ENCODE measurements at regions not wholly inside any gene's neighbourhood (a gene's known extent, or its start where the extent isn't known, plus 50 kb on each side); places are given as distances from the start of the nearest gene placed in this dataset.

DNA sequence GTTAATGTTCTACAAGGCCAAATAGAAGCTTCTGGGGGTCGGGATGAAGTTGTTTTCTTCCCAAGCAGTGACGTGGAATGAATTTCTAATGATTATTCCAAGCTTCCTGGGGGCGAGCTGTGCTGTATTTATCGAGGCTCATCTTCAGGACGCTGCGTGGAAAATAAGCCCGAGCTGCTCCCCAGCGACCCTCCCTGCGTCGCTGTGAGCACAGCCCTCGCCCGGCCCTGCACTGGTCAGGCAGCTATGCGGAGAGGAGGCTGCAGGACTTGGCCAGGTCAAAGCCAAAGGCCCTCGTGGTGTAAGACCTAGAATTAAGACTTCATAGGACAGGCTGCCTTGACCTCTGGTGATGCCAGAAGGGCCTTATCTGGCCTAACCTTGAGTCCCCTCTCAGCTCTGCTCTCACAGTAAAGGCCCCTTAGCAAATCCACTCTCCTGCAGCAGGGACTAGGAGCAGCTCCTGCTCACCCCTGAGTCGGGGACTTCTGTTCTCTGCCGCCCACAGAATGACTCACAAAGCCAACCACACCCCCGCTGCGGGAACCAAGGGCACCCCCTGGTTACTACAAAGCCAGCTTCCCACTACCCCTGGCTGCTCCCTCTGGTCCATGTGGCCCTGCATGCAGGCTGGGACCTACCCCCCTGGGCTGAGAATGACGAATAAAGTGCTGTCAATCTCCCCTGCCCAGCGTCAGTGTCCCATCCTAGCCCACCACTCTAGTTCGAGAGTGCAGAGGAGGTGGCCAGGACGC lies 501.6 kb downstream of the TCERG1L start:
- DNase-seq, result no peak

DNA sequence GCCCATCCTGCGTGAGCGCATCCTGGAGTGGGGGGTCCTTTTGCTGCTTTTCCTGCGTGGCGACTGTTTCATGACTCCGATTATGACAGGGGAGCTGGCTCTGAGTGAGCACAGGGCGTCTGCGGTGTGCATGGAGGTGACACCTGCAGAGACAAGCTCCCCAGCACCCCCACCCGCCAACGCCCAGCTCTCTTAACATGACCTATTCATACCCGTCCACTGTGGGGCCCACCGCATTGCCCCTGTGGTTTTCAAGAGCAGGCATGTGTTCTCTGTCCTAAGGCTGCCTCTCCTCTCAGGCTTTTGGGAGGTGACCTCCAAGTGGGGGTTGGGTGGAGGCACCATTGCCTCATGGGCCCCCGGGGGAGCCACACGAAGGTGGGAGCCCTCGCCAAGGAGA lies 500.7 kb downstream of the TCERG1L start:
- DNase-seq, result no peak

DNA sequence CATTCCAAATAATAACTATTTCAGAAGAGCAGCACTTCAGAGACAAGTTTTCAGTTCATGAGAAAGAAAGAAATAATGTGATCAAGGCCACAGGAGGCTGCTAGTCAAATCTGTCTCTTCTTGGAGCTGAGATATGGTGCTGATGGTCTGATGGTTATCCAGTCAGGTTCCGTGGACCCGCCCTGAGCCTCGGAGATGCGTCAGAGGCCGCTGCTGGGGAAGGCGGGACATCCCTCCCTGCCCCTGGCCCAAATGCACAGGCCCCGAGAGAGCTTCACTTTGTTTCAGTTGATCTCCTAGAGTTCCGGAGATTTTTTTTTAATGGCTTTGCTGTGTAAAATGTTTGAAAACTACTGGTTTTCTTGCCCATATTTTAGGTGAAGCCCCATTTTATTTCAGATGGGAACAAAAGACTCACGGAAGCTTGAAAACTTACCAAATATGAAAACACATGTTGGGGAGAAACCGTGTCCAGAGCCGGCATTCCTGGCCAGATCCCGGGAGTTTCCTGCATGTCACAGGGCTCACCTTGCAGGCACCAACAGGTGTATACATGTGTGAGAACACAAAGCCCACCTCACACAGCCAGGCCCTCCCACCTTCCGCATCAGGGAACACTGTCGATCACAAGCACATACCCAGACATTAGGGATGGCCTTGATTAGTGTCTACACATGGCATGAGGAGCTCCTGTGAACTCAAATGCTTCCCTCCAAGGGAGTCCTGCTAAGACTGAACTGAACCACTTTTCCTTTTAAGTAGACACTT lies 499.0 kb downstream of the TCERG1L start:
- DNase-seq, result no peak

DNA sequence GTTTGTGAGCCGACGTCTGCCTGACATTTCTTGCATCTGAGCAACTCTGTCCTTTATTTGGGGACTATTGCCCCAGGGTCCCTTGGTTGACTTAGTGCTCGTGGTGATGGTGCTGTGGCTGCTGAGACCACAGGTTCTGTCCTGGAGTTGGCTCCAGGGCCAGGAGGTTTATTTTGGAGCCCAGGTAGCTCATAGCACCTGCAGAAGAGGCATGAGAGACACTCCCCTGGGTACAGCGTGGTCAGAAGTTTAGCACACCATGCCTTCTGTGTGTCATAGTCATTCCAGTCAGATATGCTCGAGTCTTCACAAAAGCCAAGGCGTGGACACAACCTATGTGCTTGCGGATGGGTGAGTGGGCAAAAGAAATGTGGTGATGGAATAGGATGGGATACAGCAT lies 496.9 kb downstream of the TCERG1L start:
- DNase-seq, result no peak

DNA sequence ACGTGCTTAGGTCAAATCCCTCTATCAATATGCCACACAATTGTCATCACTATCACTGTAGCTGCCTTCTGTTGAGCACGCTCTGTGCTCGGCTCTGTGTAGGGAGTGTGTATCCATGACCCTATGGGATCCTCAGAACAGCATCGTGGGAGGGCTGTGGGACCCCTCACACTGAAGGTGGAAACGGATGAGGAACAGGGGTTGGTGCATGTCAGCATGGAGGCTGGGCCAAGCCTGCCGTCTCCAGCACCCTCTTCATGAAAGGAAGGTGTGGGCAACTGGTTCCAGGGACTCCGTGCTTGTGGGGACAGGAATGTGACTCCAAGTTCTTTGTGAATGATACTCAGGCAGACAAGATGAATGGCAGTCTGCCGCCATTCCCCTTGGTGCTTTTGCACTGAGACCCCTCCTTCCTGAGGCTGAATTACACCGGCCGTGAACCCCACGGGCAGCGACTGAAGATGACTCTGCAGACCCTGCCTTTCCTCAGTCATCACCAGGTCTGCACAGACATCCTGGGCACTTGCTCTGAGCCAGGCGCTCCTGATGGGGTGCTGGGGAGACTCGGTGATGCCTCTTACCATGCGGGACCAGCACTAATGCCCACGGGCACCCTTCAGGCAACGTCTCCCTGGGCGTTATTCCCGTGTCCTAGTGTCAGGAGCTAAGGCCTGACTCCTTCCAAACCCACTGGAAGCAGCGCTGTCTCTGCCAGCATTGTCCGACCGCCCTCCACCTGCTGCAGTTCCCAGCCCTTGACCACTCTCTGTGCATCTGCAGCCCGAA lies 495.2 kb downstream of the TCERG1L start:
- no peak for DNase-seq

DNA sequence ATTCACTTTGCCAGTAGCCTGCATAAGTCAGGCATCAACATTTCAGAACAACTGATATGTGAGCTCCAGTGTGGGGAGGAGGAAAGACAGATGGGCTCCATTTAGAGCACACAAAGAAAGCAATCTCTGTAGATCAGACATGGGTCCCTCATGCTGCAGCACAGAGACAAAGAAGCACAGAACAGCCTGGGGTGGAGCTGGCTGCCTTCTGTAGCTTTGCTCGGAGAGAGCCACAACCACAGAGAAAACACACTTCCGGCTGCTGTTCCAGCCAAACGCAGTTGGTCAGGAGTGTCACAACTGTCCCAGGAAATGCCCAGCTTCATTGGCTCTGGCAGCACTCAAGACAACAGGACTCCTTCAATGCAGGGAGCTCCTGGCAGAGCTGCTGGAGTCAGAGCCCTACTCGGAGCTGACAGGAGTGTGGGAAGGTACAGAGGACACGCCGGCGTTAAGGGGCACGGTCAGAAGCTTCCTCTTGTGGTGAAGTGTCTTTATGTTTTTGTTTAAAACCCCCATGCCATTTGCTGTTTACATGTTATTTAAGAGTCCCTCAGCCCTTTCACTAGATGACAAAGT lies 494.4 kb downstream of the TCERG1L start:
- no peak for DNase-seq

DNA sequence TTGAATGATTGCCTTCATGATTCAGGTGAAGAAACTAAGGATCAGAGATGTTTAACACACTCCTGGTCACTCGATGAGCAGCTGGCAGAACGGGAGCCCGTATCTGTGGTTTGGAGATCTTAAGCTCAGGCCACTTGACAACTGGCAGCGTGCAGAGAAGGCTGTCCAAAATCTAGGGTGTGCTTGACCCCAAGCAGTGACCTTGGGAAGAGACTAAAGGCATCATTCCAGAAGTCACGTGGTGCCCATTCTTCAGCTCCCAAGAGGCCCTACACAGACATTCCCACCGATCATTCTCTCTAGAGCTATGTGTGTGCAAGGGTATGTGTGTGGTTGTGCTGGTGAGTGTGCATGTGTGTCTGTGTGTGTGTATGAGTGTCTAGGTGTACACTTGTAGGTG lies 493.8 kb downstream of the TCERG1L start:
- no peak for DNase-seq

DNA sequence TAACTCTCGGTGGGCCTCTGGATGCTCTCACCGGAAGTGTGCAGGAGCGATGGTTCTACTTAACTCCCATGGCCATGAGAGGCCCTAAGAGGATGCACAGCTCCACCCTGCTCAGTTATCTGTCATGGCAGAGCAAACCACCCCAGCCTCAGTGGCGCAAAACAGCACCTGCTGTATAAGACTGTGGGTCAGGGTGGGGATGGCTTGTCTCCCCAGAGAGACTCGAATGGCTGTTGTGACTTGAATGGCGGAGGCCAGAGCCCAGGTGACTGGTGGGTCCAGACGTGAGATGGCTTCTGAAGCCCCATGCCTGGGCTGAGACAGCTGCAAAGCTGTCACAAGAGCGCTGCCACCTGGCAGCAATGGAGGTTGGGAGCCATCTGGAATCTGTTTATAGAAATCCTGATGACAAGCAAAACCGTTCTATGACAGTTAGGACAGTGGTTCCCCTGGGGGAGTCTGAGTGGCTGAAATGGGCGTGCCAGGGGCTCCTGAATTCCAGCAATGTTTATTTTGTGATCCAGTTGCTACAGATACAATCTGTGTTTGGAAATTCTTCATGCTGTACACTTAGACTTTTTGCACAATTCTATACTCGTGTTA lies 490.5 kb downstream of the TCERG1L start:
- peak in 1 of 2 experiments; percentile 7 for DNase-seq

DNA sequence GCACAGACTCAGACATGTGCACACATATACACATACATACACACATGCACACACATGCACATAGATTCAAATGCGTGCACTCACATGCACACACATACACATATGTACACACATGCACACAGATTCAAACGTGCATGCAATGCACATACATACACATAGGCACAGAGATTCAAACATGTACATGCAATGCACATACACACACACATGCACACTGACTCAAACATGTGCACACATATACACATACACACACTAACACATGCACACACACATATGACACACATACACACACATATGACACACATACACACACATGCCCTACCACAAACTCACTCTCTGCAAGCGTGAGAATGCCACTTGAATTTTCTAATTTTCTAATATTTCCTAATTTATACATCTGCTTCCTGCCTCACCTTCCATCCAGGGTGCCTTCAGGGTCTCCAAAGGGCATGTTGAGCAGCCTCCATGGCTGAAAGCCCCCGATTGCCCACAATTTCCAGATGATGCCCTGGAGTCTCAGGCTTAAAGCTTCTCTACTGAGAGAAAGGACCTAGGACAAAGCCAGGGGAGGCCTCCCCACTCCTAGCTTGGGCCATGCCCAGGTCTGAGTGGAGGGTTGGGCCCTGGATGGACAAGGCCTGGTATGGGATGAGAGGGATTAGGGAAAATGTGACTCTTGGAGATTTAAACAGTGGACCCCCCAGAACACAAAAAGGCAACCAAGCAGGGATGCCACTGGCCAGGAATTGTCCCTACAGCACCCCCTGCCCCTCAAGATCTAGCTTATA lies 487.1 kb downstream of the TCERG1L start:
- DNase-seq, result no peak

DNA sequence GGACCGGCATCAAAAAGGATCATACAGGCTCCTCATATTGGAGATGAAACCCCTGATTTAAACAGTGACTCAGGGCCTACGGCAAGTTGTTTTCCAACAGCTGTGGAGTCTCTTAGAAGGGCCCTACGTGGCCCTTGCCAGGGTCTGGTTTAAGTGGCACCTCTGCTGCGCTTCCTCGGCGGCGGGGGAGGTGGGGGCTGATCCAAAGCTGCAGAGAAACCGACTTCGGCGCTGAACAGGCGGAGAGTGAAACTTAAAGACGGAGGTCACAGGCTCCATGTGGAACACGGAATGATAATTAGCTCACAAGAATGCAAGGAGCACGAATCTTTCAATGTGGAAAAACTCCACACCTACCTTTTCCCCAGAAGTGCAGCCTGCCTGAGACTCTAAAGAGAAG lies 477.9 kb downstream of the TCERG1L start:
- no peak for DNase-seq

DNA sequence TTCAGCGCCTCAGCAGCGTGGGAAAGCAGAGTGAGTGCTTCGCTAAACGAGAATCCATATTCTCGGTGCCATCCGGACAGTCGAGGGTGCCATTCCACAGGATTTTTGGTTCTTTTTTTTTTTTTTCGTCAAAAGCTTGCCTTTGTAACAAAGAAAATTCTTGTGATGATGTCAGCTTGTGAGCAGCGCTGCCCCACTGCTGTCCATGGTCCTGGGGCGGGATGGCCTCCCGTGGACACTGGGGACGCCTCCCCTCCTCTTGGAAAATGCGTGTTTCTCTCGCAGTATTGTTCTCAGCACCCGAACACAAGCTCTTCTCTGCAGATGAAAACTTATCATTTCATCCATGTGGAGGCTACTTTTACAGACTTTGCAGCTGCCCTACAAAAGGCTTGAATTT lies 477.4 kb downstream of the TCERG1L start:
- DNase-seq, result no peak

DNA sequence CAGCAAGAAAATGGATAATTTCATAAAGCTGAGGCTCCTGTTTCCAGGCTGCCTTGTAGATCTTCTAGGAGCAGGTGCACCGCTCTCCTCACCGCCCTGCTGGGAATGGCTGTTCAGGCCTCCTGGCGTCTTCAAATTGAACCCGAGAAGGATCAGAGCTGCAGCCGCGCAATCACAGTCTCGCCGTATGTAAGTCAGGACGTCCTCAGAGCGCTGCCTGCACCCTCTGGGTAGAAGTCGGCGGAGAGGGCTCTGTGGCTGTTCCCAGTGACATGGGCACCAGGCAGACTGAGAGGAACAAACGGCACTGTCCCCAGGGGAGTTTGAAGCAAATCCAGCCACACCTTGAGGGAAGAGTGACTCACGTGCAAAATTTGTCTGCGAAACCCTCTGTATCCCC lies 476.9 kb downstream of the TCERG1L start:
- DNase-seq, result no peak

DNA sequence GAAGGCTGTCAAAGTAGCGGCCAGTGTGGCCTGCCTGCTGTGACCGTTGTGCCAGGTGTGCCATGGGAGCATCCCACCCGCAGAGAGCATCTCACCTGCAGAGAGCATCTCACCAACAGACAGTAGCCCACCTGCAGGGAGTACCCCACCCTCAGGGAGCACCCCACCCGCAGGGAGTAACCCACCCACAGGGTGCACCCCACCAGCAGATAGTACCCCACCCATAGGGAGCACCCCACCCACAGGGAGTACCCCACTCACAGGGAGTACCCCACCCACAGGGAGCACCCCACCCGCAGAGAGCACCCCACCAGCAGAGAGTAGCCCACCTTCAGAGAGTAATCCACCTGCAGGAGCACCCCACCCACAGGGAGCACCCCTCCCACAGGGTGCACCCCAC lies 476.5 kb downstream of the TCERG1L start:
- DNase-seq, result no peak

DNA sequence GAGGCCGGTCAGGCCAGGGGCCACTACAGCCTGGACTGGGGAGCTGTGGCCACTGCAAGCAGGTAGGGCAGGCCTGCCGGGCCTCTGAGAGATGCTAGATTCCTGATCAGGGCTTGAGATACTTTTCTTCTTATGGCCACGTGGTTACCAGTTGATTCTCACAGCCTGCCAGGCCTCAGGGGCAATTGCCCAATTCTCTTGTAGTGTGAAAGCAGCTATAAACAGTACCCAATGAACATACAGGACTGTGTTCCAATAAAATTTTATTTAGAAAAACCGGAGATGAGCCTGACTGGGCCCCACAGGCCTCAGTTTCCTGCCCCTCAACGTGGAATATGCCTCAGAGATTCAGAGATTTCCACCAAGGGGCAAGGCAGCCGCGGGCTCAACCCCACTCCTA lies 475.2 kb downstream of the TCERG1L start:
- no peak for DNase-seq

DNA sequence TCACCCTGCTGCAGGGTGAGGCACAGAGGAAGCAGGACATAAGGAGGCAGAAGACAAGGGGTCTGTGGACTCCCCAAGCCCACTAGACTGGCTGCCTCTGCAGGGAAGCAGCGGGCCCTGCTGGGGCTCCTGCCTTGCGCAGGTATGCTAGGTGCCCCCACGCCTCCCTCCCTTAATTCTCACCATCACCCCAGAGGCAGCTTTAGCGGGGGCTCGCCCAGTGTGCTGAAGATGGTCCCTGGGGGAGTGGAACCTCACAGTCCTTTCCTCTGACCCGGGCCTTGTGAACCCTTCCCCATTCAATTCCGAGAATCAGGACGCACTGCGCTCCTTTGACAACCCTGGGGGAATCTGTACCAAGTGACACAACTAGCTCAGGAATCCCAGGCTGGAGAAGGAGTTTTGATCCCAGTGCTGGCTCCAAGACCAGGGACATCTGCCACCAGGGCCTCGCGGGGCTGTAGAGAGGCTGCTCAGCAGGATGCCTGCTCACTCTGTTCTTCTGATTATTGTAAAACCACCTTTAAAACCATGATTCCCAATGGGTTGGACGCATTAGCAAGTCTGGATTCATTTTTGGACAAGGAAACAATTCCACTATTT lies 468.4 kb downstream of the TCERG1L start:
- no peak for DNase-seq

DNA sequence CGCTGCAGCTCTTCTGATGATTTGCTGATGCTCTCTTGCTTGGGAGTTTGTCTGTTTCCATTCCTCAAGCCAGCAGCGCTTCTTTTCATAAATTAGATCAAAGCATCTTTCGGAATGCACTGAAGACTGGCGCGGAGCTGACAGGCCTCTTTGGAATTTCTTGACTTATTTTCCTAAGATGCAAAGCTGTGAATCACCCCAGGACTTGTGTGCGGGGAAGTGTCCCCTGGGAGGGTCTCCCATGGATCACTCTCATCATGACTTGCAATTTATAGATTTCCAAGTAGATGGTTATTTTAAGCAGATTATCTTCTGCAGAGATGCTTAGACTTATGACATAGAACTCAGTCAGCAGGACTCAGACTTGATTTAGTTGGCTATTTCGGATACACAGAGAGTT lies 467.2 kb downstream of the TCERG1L start:
- no peak for DNase-seq

DNA sequence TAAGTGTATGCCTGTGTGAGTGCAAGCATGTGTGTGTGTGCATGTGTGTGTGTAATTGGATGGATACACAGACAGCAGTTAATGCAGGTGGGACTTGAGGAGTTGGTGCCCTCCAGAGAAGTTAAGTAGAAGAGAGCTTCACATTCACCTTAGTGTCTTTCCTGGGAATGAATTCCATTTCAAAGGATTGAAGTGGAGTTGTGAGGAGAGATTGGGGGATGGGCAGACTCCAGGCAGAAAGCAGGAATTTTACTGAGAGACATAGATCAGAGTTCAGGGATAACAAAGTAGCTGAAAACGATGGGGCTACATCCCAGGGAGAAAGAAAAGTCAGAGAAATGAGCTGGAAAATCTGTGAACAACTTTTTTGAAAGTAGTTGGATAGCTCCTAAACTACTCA lies 464.4 kb downstream of the TCERG1L start:
- DNase-seq, result no peak

DNA sequence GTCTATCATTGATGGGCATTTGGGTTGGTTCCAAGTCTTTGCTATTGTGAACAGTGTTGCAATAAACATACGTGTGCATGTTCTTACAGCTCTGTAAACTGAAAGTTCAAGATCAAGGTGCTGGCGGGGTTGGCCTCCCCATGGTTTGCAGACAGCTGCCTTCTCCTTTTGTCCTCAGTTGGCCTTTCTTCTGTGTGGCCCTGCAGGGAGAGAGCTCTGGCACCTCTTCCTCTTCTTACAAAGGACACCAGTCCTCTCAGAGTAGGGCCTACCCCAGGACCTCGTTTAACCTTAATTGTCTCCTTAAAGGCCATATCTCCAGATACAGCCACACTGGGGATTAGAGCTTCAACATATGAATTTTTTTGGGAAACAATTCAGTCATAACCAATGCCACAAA lies 462.7 kb downstream of the TCERG1L start:
- DNase-seq, result no peak

DNA sequence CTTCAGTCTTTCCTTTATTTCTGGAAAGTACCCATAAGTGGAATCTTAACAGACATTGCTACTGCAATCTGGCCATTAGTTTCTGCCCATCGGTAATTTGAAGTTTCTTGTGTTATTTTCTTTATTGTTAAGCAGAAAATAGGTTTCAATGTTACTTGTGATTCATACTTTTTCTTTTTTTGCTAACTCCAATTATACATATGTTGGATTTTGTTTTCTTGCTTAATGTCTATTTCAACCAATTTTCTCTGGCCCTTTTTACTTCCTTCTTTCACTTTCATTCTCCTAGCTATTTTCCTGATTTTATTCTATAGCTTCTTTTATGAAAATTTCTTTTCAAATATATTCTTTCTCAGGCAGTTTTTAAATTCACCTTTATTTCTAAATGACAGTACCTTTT lies 457.4 kb downstream of the TCERG1L start:
- DNase-seq, result no peak

DNA sequence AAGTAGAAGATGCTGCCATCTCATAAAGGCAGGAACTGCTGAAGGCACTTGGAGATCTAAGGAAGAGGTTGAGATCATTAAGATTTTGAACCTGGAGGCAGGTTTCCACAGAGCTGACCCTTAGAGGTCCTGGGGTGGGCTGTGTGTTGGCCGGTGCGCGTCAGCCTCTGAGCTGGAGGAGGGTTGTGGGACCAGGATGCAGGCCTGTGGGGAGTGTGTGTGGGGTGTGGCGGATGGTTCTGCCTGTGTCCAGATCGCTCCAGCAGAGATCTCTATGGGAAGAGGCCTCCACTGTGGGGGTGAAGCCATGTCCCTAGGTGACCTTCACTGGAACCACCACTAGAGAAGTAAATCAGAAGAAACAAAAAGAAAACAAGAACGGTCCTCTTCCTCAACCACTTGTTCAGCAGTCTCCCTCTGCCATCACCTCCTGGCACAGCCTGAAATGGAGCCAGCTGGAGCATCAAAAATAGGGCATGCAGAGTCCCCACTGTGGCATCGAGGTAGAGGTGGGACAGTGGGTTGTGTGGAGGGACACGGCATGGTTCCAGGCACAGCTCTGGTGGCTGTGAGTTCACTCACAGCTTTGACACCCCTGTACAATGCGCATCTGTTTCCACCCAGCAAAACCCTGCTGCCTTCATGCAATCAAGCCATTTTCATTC lies 453.8 kb downstream of the TCERG1L start:
- no peak for DNase-seq

DNA sequence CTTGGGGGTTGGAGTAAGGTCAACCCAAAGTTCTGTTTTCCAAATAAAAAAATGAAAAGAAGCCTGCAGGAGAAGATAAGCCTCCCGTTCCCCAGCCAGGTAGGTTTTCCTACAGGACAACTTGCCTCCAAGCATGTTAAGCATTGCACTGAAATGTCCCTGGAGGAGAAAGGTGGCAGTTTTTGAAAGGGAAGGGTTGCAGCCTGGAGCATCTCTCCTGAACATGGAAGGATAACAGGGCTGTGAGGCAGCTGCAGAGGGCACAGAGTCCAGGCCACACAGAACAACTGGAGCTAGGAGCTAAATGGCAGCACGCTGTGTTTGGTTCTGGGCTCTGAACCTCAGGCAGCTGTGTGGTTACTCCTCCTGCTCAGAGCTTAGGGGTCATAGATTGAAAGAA lies 452.9 kb downstream of the TCERG1L start:
- DNase-seq, result no peak

All from SHP77 (cell line).